ENCODE measurements at regions not wholly inside any gene's neighbourhood (a gene's known extent, or its start where the extent isn't known, plus 50 kb on each side); places are given as distances from the start of the nearest gene placed in this dataset.

- DNase-seq, result no peak
- Histone ChIP-seq H3K27ac (no peak overlapping the region), H3K27me3 (no peaks in the 10 kb centered on the region), H3K4me1 (peaks cover 0 to 7% (median 1%) of the 10 kb centered on the region in 4 donors), H3K36me3 (no peaks in the 10 kb centered on the region), H3K9me3 (no peaks in the 10 kb centered on the region), H3K4me3 (no peak overlapping the region)
- TF ChIP-seq, protein P1, sequence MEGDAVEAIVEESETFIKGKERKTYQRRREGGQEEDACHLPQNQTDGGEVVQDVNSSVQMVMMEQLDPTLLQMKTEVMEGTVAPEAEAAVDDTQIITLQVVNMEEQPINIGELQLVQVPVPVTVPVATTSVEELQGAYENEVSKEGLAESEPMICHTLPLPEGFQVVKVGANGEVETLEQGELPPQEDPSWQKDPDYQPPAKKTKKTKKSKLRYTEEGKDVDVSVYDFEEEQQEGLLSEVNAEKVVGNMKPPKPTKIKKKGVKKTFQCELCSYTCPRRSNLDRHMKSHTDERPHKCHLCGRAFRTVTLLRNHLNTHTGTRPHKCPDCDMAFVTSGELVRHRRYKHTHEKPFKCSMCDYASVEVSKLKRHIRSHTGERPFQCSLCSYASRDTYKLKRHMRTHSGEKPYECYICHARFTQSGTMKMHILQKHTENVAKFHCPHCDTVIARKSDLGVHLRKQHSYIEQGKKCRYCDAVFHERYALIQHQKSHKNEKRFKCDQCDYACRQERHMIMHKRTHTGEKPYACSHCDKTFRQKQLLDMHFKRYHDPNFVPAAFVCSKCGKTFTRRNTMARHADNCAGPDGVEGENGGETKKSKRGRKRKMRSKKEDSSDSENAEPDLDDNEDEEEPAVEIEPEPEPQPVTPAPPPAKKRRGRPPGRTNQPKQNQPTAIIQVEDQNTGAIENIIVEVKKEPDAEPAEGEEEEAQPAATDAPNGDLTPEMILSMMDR (IDR thresholded peaks at IDR 0.05), result no peak
- intact Hi-C loops (cut with DNase I; ENCODE audit: low total_unique reads), result no loop called here
Observed at GRCh38 chr2:64222351-64222750, 78.1 kb upstream of the PELI1 start.

DNA sequence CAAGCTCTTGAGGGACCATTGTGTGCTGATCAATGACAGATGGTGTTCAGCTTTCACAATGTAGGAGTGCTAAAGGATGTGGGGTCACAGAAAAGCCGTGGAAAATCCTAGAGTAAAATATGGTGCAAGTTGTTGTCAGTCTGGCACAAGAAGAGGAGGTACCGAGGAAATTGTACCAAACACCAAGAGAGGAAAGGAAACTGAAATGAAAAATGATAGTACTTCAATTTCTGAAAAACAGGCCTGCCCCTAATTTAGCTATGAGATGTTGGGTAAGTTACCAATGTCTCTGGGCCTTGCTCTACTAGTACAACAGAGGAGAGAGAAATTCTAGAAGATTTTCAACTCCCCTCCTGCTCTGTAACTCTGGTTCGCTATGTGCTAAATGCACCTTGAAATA lies 78.8 kb upstream of the PELI1 start:
- Histone ChIP-seq H3K36me3 (no peaks in the 10 kb centered on the region), H3K27ac (no peak overlapping the region), H3K9me3 (no peaks in the 10 kb centered on the region), H3K4me1 (peaks cover 0 to 14% (median 2%) of the 10 kb centered on the region in 4 donors), H3K4me3 (no peak overlapping the region), H3K27me3 (no peaks in the 10 kb centered on the region)
- no peak for DNase-seq
- TF ChIP-seq, protein P1 (IDR thresholded peaks at IDR 0.05), result no peak
- intact Hi-C loops (cut with DNase I; ENCODE audit: low total_unique reads), result no loop called here

DNA sequence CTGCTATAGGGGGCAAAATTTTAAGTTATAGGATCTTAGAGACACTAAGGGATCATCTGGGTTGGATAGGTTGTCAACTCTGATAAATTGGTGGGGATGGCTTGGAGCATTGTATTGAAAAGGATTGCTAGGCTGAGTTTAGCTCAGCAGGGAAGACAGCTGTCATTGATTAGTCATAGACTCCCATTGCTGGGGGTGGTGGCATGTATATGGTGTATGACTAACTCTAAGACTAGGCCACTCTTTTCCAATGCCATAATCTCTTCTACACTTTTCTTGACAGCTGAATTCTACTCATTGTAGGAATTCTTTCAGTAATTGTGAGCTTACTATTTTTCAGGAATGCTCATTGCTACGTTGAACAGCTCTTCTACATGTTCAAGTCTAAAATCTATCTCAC lies 81.3 kb upstream of the PELI1 start:
- no peak for DNase-seq
- H3K27me3 ChIP-seq, result no peaks in the 10 kb centered on the region

DNA sequence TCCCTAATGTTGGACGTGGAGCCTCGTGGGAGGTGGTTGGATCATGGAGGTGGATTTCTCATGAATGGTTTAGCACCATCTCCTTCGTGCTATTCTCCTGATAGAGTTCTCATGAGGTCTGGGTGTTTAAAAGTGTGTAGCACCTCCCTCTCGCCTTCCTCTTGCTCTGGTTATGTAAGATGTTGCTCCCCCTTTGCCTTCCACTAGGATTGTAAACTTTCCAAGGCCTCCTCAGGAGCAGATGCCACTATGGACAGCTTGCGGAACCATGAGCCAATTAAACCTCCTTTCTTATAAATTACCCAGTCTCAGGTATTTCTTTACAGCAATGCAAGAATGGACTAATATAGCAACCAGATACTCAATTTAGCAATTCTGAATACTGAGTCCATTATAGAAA lies 82.4 kb upstream of the PELI1 start:
- Histone ChIP-seq H3K9me3 (no peaks in the 10 kb centered on the region), H3K4me3 (no peak overlapping the region), H3K36me3 (no peaks in the 10 kb centered on the region), H3K27me3 (no peaks in the 10 kb centered on the region), H3K27ac (no peak overlapping the region), H3K4me1 (peaks cover 0 to 22% (median 5%) of the 10 kb centered on the region in 4 donors)
- no peak for DNase-seq
- TF ChIP-seq, protein P1 (IDR thresholded peaks at IDR 0.05), result no peak
- intact Hi-C loops (cut with DNase I; ENCODE audit: low total_unique reads), result no loop called here

More for the DNA sequence above, 81.3 kb upstream of the PELI1 start:
- H3K4me3 ChIP-seq, result no peak overlapping the region
- H3K36me3 ChIP-seq, result no peaks in the 10 kb centered on the region
- H3K9me3 ChIP-seq, result no peaks in the 10 kb centered on the region
- H3K27ac ChIP-seq, result no peak overlapping the region
- intact Hi-C loops (cut with DNase I; ENCODE audit: low total_unique reads), result no loop called here
- peaks cover 0 to 22% (median 5%) of the 10 kb centered on the region in 4 donors for H3K4me1 ChIP-seq
- TF ChIP-seq, protein P1 (IDR thresholded peaks at IDR 0.05), result no peak

DNA sequence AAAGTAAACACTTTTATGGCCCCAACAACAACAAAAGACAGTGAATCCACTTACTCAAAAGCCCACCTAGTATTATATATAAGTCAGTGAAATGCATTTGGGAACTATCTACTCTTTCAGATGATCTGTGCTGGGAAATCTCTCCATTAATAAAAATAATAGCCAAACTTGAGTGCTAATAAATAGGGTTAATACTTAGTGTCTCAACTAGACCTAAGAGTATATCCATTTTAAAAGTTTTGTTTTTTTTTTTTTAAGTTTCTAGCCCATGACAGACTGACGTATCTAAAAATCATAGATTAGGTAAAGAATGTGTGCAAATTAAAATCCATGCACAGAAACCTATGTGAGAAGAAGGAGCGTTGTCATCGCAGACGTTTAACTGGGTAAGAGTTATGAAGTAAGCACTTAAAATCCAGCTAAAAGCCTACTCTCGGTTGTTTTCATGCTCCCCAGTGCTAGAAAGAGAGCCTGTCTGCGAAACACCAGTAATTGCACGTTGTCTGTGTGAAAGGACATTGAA lies 83.4 kb upstream of the PELI1 start:
- Histone ChIP-seq H3K4me3 (peak overlapping the region; percentile 49 to 60), H3K9me3 (no peaks in the 10 kb centered on the region), H3K27ac (peak overlapping the region; percentile 41 to 60), H3K4me1 (peaks cover 0 to 19% (median 5%) of the 10 kb centered on the region in 4 donors), H3K27me3 (no peaks in the 10 kb centered on the region), H3K36me3 (no peaks in the 10 kb centered on the region)
- intact Hi-C loops (cut with DNase I; ENCODE audit: low total_unique reads), result no loop called here
- TF ChIP-seq, protein P1 (IDR thresholded peaks at IDR 0.05), result no peak
- no peak for DNase-seq
